ENCODE measurements at regions not wholly inside any gene's neighbourhood (a gene's known extent, or its start where the extent isn't known, plus 50 kb on each side); places are given as distances from the start of the nearest gene placed in this dataset.

DNA sequence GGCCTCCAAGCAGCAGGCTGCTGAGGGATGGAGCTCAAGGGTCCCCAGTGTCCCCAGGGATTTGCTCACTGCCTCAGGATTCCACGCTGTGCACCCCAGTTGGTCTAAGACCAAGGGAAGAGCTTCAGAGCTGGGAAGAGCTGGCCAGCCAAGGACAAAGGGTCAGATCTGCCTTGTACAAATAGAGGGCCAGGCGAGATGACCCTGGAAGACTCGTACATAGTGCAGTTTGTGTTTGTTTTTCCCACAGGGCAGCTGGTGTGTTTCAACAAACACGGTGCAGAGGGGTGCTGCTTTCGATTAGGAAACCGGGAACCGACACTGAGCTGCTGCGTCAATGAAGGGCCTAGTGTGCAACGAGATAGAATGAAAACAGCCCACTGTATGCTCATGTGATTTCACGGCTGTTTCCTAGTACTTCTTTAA, 56.1 kb upstream of the TRPM1 start:
- no peak for ATAC-seq
- intact Hi-C loops (cut with micrococcal nuclease) = no loop called here
- Mint-ChIP-seq H3K4me1 (ENCODE audit: low read depth) (no peaks in the 10 kb centered on the region), H3K36me3 (ENCODE audit: low read depth) (no peaks in the 10 kb centered on the region), H3K9me3 (no peaks in the 10 kb centered on the region), H3K27me3 (no peaks in the 10 kb centered on the region), H3K27ac (no peak overlapping the region), H3K4me3 (no peak overlapping the region)
- CTCF ChIA-PET = no interaction called here
- TF ChIP-seq, protein P1, sequence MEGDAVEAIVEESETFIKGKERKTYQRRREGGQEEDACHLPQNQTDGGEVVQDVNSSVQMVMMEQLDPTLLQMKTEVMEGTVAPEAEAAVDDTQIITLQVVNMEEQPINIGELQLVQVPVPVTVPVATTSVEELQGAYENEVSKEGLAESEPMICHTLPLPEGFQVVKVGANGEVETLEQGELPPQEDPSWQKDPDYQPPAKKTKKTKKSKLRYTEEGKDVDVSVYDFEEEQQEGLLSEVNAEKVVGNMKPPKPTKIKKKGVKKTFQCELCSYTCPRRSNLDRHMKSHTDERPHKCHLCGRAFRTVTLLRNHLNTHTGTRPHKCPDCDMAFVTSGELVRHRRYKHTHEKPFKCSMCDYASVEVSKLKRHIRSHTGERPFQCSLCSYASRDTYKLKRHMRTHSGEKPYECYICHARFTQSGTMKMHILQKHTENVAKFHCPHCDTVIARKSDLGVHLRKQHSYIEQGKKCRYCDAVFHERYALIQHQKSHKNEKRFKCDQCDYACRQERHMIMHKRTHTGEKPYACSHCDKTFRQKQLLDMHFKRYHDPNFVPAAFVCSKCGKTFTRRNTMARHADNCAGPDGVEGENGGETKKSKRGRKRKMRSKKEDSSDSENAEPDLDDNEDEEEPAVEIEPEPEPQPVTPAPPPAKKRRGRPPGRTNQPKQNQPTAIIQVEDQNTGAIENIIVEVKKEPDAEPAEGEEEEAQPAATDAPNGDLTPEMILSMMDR (IDR thresholded peaks at IDR 0.05) = no peak
- POLR2A ChIA-PET = interaction anchor here (0.6 kb wide), 1 partner anchor 1212 kb away, joined by 3 read pairs; no protein-coding TSS in a partner anchor
- DNase-seq = no peak

DNA sequence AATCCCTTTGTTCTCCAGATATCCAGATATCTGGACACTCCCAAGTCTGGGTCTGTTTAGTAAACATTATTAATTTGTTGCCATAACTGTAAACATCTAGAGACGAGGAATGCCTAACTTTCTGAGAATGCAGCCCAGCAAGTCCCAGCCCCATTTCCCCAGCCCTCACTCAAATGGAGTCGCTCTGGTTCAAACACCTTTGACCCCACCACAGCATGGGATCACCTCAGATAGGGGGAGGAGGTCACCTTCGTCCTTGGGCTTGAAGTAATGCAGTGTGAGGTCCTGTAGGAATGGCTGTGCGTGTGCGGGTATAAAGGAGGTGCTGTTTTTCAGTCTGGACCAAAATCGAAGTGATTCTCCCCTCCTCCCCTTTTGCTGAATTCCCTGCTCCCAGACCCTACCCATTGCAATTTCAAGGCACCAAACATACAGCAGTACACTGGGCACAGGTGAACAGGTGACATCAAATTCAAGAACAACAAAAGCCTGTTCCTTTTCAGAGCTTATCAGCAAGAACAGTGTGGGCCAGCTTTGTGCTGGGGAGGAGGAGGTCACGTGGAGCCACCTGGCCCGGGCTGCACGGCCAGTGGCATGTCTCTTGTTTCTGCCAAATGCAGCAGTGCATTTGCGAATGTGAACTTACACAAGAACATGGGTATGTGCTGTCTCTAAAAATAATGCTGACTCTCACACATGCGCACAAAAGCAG, 57.5 kb upstream of the TRPM1 start:
- ChIA-PET CTCF (interaction anchor here (1.3 kb wide), 1 partner anchor 30 kb away, joined by 3 read pairs; no protein-coding TSS in a partner anchor), POLR2A (no interaction called here)
- no peaks in the 10 kb centered on the region for H3K4me1 Mint-ChIP-seq (ENCODE audit: low read depth)
- H3K27ac Mint-ChIP-seq = no peak overlapping the region
- no peak overlapping the region for H3K4me3 Mint-ChIP-seq
- no peaks in the 10 kb centered on the region for H3K27me3 Mint-ChIP-seq
- TF ChIP-seq, protein P1 (IDR thresholded peaks at IDR 0.05) = no peak
- no peaks in the 10 kb centered on the region for H3K36me3 Mint-ChIP-seq (ENCODE audit: low read depth)
- DNase-seq = no peak
- intact Hi-C loops (cut with micrococcal nuclease) = no loop called here
- no peak for ATAC-seq
- no peaks in the 10 kb centered on the region for H3K9me3 Mint-ChIP-seq

DNA sequence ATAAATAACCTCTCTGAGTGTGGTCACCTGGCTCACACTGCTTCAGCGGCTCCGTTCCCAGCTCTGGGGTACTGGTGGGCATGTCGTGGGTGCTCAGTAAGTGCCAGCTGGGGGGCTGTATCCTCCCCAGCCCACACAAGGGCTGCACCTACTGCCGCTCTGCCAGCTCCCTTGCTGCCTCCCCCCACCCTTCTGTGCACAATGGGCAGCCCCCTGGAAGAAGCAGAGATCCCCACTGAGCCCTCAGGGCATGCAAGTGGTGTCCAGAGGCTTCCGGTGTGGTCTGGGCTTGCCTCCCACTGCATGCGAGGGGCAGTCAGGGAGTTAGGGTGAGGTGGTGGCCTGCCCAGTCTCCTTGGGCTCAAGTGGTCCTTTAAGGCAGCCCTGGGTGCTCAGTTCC, 58.3 kb upstream of the TRPM1 start:
- no peaks in the 10 kb centered on the region for H3K9me3 Mint-ChIP-seq
- DNase-seq (no peak), ATAC-seq (no peak)
- H3K4me3 Mint-ChIP-seq = no peak overlapping the region
- H3K36me3 Mint-ChIP-seq (ENCODE audit: low read depth) = no peaks in the 10 kb centered on the region
- H3K27ac Mint-ChIP-seq = no peak overlapping the region
- intact Hi-C loops (cut with micrococcal nuclease) = no loop called here
- CTCF ChIA-PET = interaction anchor here (1.3 kb wide), 1 partner anchor 31 kb away, joined by 3 read pairs; no protein-coding TSS in a partner anchor
- POLR2A ChIA-PET = no interaction called here
- TF ChIP-seq, protein P1 (IDR thresholded peaks at IDR 0.05) = no peak
- H3K27me3 Mint-ChIP-seq = no peaks in the 10 kb centered on the region
- no peaks in the 10 kb centered on the region for H3K4me1 Mint-ChIP-seq (ENCODE audit: low read depth)

DNA sequence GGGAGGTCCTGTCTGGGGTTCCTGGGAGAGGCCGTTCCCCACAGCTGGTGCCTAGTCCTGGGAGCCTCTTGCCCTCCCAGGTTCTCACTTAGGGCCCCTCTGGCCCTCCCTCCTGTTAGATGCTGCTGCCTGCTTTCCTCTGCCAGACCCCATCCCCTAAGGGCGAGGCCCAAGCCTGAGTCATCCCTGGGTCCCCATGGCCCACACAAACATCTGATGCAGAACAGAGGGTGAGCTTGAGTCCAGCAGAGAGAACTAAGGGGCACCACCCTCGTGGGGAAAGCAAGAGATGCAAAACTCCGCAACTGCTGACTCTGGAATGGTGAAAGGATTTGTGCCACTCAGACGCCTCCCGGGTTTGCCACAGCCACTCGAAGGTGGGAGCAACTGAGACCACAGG, 58.8 kb upstream of the TRPM1 start:
- ATAC-seq (no peak), DNase-seq (no peak)
- Mint-ChIP-seq H3K36me3 (ENCODE audit: low read depth) (no peaks in the 10 kb centered on the region), H3K4me1 (ENCODE audit: low read depth) (peaks cover 2% of the 10 kb centered on the region), H3K4me3 (no peak overlapping the region), H3K27ac (no peak overlapping the region), H3K9me3 (no peaks in the 10 kb centered on the region), H3K27me3 (no peaks in the 10 kb centered on the region)
- POLR2A ChIA-PET = no interaction called here
- intact Hi-C loops (cut with micrococcal nuclease) = no loop called here
- TF ChIP-seq, protein P1 (IDR thresholded peaks at IDR 0.05) = no peak
- CTCF ChIA-PET = interaction anchor here (1.3 kb wide), 1 partner anchor 31 kb away, joined by 3 read pairs; no protein-coding TSS in a partner anchor

DNA sequence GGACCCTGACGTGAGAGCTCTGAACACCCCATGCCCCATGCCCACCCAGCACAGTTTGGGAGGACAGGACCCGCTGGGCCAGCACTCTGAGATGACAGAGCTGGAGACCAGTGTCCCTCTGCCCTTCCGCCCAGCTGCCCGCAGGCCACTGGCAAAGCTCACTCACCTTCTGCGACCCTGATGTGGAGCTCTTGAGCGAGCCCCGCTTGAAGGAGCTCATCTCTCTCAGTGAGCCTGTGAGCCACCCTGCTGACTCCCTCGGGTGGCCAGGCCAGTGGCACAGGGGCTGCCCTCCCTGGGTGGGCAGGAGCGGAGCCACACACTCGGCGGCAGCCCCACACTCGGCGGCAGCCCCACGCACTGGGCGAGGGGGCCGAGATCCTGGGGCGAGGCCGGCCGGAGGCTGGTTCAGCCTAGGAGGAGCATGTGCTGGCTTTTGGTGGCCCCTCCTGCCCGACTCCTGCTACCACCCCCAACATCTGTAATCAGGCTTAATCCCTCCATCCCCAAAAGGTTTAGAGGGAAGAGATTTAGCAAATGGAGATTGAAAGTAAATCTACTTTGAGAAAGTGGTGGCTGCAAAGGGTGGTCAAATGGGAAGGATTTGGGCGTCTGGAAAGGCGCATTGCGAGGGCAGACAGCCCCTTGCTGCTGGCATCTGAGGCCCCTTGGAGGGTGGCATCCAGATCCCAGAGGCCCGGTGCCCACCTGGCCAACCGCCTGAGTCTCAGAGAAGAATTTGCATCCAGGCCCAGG, 59.4 kb upstream of the TRPM1 start:
- Mint-ChIP-seq H3K4me3 (no peak overlapping the region), H3K4me1 (ENCODE audit: low read depth) (peaks cover 2% of the 10 kb centered on the region), H3K27ac (no peak overlapping the region), H3K27me3 (no peaks in the 10 kb centered on the region), H3K9me3 (no peaks in the 10 kb centered on the region), H3K36me3 (ENCODE audit: low read depth) (no peaks in the 10 kb centered on the region)
- ATAC-seq (no peak), DNase-seq (no peak)
- ChIA-PET POLR2A (no interaction called here), CTCF (no interaction called here)
- intact Hi-C loops (cut with micrococcal nuclease) = no loop called here
- TF ChIP-seq, protein P1 (IDR thresholded peaks at IDR 0.05) = no peak
